ENCODE measurements at regions not wholly inside any gene's neighbourhood (a gene's known extent, or its start where the extent isn't known, plus 50 kb on each side); places are given as distances from the start of the nearest gene placed in this dataset.

GRCh38 chr14:60353420-60353819 is 104.4 kb downstream of the PPM1A start:
- TF ChIP-seq CTCF (IDR thresholded peaks at IDR 0.05; ENCODE audit: extremely low read depth in 1 of 2, insufficient read depth in 1 of 2, low read depth in 1 of 2, low read length in 2 of 2) = no peak
- no peak for TF ChIP-seq FOS (IDR thresholded peaks at IDR 0.05; ENCODE audit: borderline replicate concordance, insufficient read depth, low read length)
- TF ChIP-seq POLR2AphosphoS5 (IDR thresholded peaks at IDR 0.05; ENCODE audit: insufficient read depth, low read depth, low read length) = no peak
- TF ChIP-seq POLR2A (IDR thresholded peaks at IDR 0.05; ENCODE audit: low read depth, low read length) = no peak
- no peak for TF ChIP-seq EZH2 (IDR thresholded peaks at IDR 0.05; ENCODE audit: borderline replicate concordance, low read depth, low read length, severe bottlenecking)

Measured in endothelial cell of umbilical vein (primary cell).